B cell (primary cell): ENCODE measurements at regions not wholly inside any gene's neighbourhood (a gene's known extent, or its start where the extent isn't known, plus 50 kb on each side); places are given as distances from the start of the nearest gene placed in this dataset.

Source experiments
- ATAC-seq: fragments of 200-7000 bp; cut with Tn5 transposase; one replicate; pipeline ENCODE4 v1.10.0; 2021; ENCODE audit warnings: low read depth, mild to moderate bottlenecking, moderate number of reproducible peaks, moderate library complexity
- CTCF ChIA-PET: fragments of 350-600 bp; sonication (Branson Sonifier 250); formaldehyde crosslinking; loops from one replicate; lab custom pipeline; 2021; ENCODE audit warnings: antibody characterized with exemption, inconsistent platforms; lab: Charles Lee
- POLR2A ChIA-PET: fragments of 350-600 bp; sonication (Branson Sonifier 250); formaldehyde crosslinking; loops from one replicate; lab custom pipeline; 2021; ENCODE audit warnings: antibody characterized with exemption; lab: Charles Lee
- DNase-seq: peaks from one replicate; pipeline ENCODE4 v3.0.0; 2013
- H2AFZ ChIP-seq: 2 replicates; pipeline ENCODE4 v1.6.1; 2012; ENCODE audit warnings: mild to moderate bottlenecking, low read depth, low read length; ENCODE audit not compliant: insufficient read depth, poor library complexity, severe bottlenecking
- H3K27ac ChIP-seq, 2 donors: 1 replicate in 1 of 2; 2 replicates in 1 of 2; pipeline ENCODE4 v1.5.1; 2012 to 2013; ENCODE audit warnings: low read length in 2 of 2, mild to moderate bottlenecking in 2 of 2, moderate library complexity in 1 of 2
- H3K27me3 ChIP-seq, 4 experiments: fragments of 200-600 bp in 1 of 4; sonication (generic) in 1 of 4; replicated peaks in 1 of 4; 1 replicate in 2 of 4; 2 replicates in 2 of 4; pipeline versions ENCODE4 v1.6.1 to v1.7.0; 2013 to 2016; ENCODE audit warnings: low read length in 3 of 4, mild to moderate bottlenecking in 2 of 4, mixed read lengths in 1 of 4, moderate library complexity in 1 of 4; ENCODE audit not compliant: insufficient read depth in 4 of 4, control insufficient read depth in 3 of 4; ENCODE audit errors: control extremely low read depth in 1 of 4
- H3K36me3 ChIP-seq, 2 experiments: replicated peaks in 1 of 2; 1 replicate in 1 of 2; 2 replicates in 1 of 2; pipeline versions ENCODE4 v1.6.1 to v1.7.1; 2013; ENCODE audit warnings: low read length in 1 of 2; ENCODE audit not compliant: insufficient read depth in 2 of 2, control insufficient read depth in 1 of 2; ENCODE audit errors: control extremely low read depth in 1 of 2, extremely low read depth in 1 of 2
- H3K4me1 ChIP-seq, 2 donors: fragments of 200-600 bp in 1 of 2; sonication (generic) in 1 of 2; 1 replicate in 1 of 2; 2 replicates in 1 of 2; pipeline versions ENCODE4 v1.5.1 to v1.6.1; 2013 to 2017; ENCODE audit warnings: low read length in 2 of 2; ENCODE audit not compliant: control insufficient read depth in 2 of 2, insufficient read depth in 2 of 2
- H3K4me2 ChIP-seq: replicated peaks from 2 replicates; pipeline ENCODE3; 2012; ENCODE audit warnings: mild to moderate bottlenecking, low read depth, low read length; ENCODE audit not compliant: poor library complexity, severe bottlenecking
- H3K4me3 ChIP-seq, 5 experiments: fragments of 200-600 bp in 1 of 5; sonication (generic) in 1 of 5; 1 replicate in 3 of 5; 2 replicates in 2 of 5; pipeline versions ENCODE4 v1.5.1 to v1.7.0; 2011 to 2016; ENCODE audit warnings: low read length in 4 of 5, mild to moderate bottlenecking in 4 of 5, low read depth in 2 of 5, control low read depth in 1 of 5, moderate library complexity in 1 of 5; ENCODE audit not compliant: insufficient read depth in 1 of 5; ENCODE audit errors: control extremely low read depth in 1 of 5, extremely low read depth in 1 of 5
- H3K79me2 ChIP-seq: fragments of 200-600 bp; sonication (generic); one replicate; pipeline ENCODE4 v1.6.0; 2016; ENCODE audit warnings: low read length; ENCODE audit not compliant: control insufficient read depth, insufficient read depth
- H3K9ac ChIP-seq: fragments of 200-600 bp; sonication (generic); 2 replicates; pipeline ENCODE4 v1.6.1; 2017; ENCODE audit warnings: mild to moderate bottlenecking, low read length, moderate library complexity
- H3K9me3 ChIP-seq, 3 donors: one replicate each; pipeline versions ENCODE4 v1.6.1 to v1.7.1; 2013; ENCODE audit warnings: low read length in 2 of 3; ENCODE audit not compliant: control insufficient read depth in 2 of 3, insufficient read depth in 1 of 3; ENCODE audit errors: control extremely low read depth in 1 of 3
- H4K20me1 ChIP-seq: 2 replicates; pipeline ENCODE4 v1.6.0; 2012; ENCODE audit warnings: mild to moderate bottlenecking, low read length; ENCODE audit not compliant: insufficient read depth, control insufficient read depth, poor library complexity, severe bottlenecking
- H3K27ac Mint-ChIP-seq: one replicate; pipeline ENCODE4 v1.8.0; 2021; ENCODE audit warnings: mixed read lengths
- H3K27me3 Mint-ChIP-seq: one replicate; pipeline ENCODE4 v1.8.0; 2021; ENCODE audit warnings: mixed read lengths
- H3K4me1 Mint-ChIP-seq: one replicate; pipeline ENCODE4 v1.8.0; 2021; ENCODE audit warnings: mixed read lengths
- H3K4me3 Mint-ChIP-seq: one replicate; pipeline ENCODE4 v1.8.0; 2021; ENCODE audit warnings: mixed read lengths
- H3K9me3 Mint-ChIP-seq: one replicate; pipeline ENCODE4 v1.8.0; 2022; ENCODE audit warnings: mixed read lengths; ENCODE audit not compliant: insufficient read depth
- CTCF ChIP-seq: fragments of 200-600 bp; IDR thresholded peaks from one replicate; pipeline ENCODE4 v1.8.0; 2022; ENCODE audit warnings: antibody characterized with exemption, mild to moderate bottlenecking
- EZH2 ChIP-seq: IDR thresholded peaks from 2 replicates; pipeline ENCODE4 v1.6.1; 2012; ENCODE audit warnings: borderline replicate concordance, low read depth, mild to moderate bottlenecking, moderate library complexity, low read length; ENCODE audit not compliant: insufficient read depth, poor library complexity, severe bottlenecking
- WGBS: methylation state at CpG from one replicate; pipeline ENCODE4 v1.1.5; 2013; ENCODE audit warnings: missing lambda C conversion rate; ENCODE audit not compliant: insufficient coverage; 5-methylcytosine and 5-hydroxymethylcytosine counted together
- intact Hi-C: fragments of 100-400 bp; cut with micrococcal nuclease; formaldehyde crosslinking; loops from one replicate; pipeline ENCODE4 v1.10.0; 2022

DNA sequence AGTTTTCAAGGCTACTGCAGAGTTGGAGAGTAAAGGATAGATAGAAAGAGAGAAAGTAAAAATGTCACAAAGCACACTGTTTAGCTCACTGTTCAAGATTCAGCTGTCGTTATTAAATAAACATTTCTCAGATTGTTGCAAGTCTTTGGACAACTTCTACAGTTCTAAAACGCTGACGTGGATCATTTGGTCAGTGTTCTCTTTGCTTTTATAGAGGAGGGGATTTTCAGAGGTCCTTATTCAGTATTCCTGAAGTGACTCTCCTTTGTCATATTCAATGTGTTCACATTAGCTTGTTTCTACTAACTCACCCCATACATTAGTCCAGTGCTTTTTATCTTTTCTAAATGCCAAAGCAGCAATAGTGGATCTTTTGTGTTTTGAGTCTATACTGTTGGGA, 154.7 kb upstream of the ARGLU1 start:
- ChIA-PET CTCF (no interaction called here), POLR2A (no interaction called here)
- no peaks in the 10 kb centered on the region for H4K20me1 ChIP-seq
- H3K4me2 ChIP-seq, result no peak overlapping the region
- H3K9ac ChIP-seq, result no peak overlapping the region
- no CpG with 5 or more reads among the region's 3 CpGs for WGBS
- Mint-ChIP-seq H3K27ac (no peak overlapping the region), H3K9me3 (peaks cover 3% of the 10 kb centered on the region), H3K27me3 (peaks cover 4% of the 10 kb centered on the region), H3K4me3 (no peak overlapping the region), H3K4me1 (no peaks in the 10 kb centered on the region)
- H3K36me3 ChIP-seq, result no peaks in the 10 kb centered on the region
- H3K4me1 ChIP-seq, result no peaks in the 10 kb centered on the region
- TF ChIP-seq CTCF (no peak), EZH2 (no peak)
- intact Hi-C loops, result no loop called here
- H3K79me2 ChIP-seq, result no peaks in the 10 kb centered on the region
- H3K27me3 ChIP-seq, result no peaks in the 10 kb centered on the region
- ATAC-seq (no peak), DNase-seq (no peak)
- H3K27ac ChIP-seq, result no peak overlapping the region
- no peak overlapping the region for H2AFZ ChIP-seq
- peaks cover 0 to 2% (median 1%) of the 10 kb centered on the region in 3 donors for H3K9me3 ChIP-seq
- H3K4me3 ChIP-seq, result no peak overlapping the region

GRCh38 chr13:106721599-106721998, 153.7 kb upstream of the ARGLU1 start:
- CTCF ChIA-PET, result no interaction called here

More at GRCh38 chr13:106721599-106721998, 153.7 kb upstream of the ARGLU1 start:
- Histone ChIP-seq H3K36me3 (no peaks in the 10 kb centered on the region), H4K20me1 (no peaks in the 10 kb centered on the region), H2AFZ (no peak overlapping the region), H3K4me1 (no peaks in the 10 kb centered on the region), H3K9ac (no peak overlapping the region), H3K27ac (no peak overlapping the region), H3K27me3 (no peaks in the 10 kb centered on the region), H3K79me2 (no peaks in the 10 kb centered on the region), H3K9me3 (peaks cover 0 to 2% (median 1%) of the 10 kb centered on the region in 3 donors), H3K4me2 (no peak overlapping the region), H3K4me3 (no peak overlapping the region)
- Mint-ChIP-seq H3K4me1 (no peaks in the 10 kb centered on the region), H3K27me3 (peaks cover 4% of the 10 kb centered on the region), H3K27ac (no peak overlapping the region), H3K9me3 (peaks cover 6% of the 10 kb centered on the region), H3K4me3 (no peak overlapping the region)
- 84% methylated on average over 6 of the region's 6 CpGs for WGBS
- intact Hi-C loops, result no loop called here
- ATAC-seq (no peak), DNase-seq (no peak)
- TF ChIP-seq EZH2, result no peak
- POLR2A ChIA-PET, result no interaction called here
